Common myeloid progenitor, CD34-positive (primary cell): ENCODE measurements at regions not wholly inside any gene's neighbourhood (a gene's known extent, or its start where the extent isn't known, plus 50 kb on each side); places are given as distances from the start of the nearest gene placed in this dataset.

Experiments
- CTCF ChIA-PET: fragments of 350-600 bp; sonication (Branson Sonifier 250); formaldehyde crosslinking; loops from one replicate; lab custom pipeline; 2021; ENCODE audit warnings: antibody characterized with exemption; lab: Charles Lee
- POLR2A ChIA-PET: fragments of 350-600 bp; sonication (Branson Sonifier 250); formaldehyde crosslinking; loops from one replicate; lab custom pipeline; 2021; ENCODE audit warnings: antibody characterized with exemption; lab: Charles Lee
- DNase-seq, 3 donors: peaks; one replicate each; pipeline versions ENCODE4 v3.0.0 to v3.0.0-alpha.2; 2013
- H3K27ac ChIP-seq, 2 experiments: 1 replicate in 1 of 2; 2 replicates in 1 of 2; pipeline ENCODE4 v1.7.0; 2013; ENCODE audit warnings: inconsistent platforms in 2 of 2, low read length in 2 of 2, mild to moderate bottlenecking in 2 of 2, low read depth in 1 of 2, moderate library complexity in 1 of 2; ENCODE audit not compliant: severe bottlenecking in 2 of 2, insufficient read depth in 1 of 2, poor library complexity in 1 of 2
- H3K27me3 ChIP-seq, 5 experiments: replicated peaks in 2 of 5; 1 replicate in 3 of 5; 2 replicates in 2 of 5; pipeline versions ENCODE4 v1.6.1 to v1.7.0; 2013; ENCODE audit warnings: low read length in 4 of 5, mild to moderate bottlenecking in 2 of 5, moderate library complexity in 2 of 5, inconsistent platforms in 1 of 5; ENCODE audit not compliant: insufficient read depth in 5 of 5, control insufficient read depth in 4 of 5
- H3K36me3 ChIP-seq, 4 experiments: 1 replicate in 2 of 4; 2 replicates in 2 of 4; pipeline versions ENCODE4 v1.6.1 to v1.7.0; 2013; ENCODE audit warnings: low read length in 3 of 4, control low read depth in 1 of 4, mild to moderate bottlenecking in 1 of 4; ENCODE audit not compliant: control insufficient read depth in 4 of 4, insufficient read depth in 4 of 4
- H3K4me1 ChIP-seq, 4 experiments: 1 replicate in 3 of 4; 2 replicates in 1 of 4; pipeline versions ENCODE4 v1.6.1 to v1.7.1; 2013; ENCODE audit warnings: low read length in 3 of 4, mild to moderate bottlenecking in 3 of 4, control low read depth in 1 of 4, inconsistent platforms in 1 of 4, moderate library complexity in 1 of 4; ENCODE audit not compliant: control insufficient read depth in 4 of 4, insufficient read depth in 4 of 4; ENCODE audit errors: control extremely low read depth in 1 of 4
- H3K4me3 ChIP-seq, 7 experiments: 1 replicate in 4 of 7; 2 replicates in 3 of 7; pipeline versions ENCODE4 v1.5.1 to v1.7.0; 2013; ENCODE audit warnings: mild to moderate bottlenecking in 7 of 7, low read length in 6 of 7, moderate library complexity in 6 of 7, inconsistent platforms in 2 of 7, low read depth in 2 of 7, control low read depth in 1 of 7; ENCODE audit not compliant: insufficient read depth in 4 of 7, control insufficient read depth in 1 of 7; ENCODE audit errors: extremely low read depth in 1 of 7
- H3K9me3 ChIP-seq, 5 experiments: 1 replicate in 4 of 5; 2 replicates in 1 of 5; pipeline versions ENCODE4 v1.6.1 to v1.7.1; 2013; ENCODE audit warnings: low read length in 4 of 5, mild to moderate bottlenecking in 2 of 5, inconsistent platforms in 1 of 5, low read depth in 1 of 5, moderate library complexity in 1 of 5; ENCODE audit not compliant: control insufficient read depth in 4 of 5, insufficient read depth in 2 of 5; ENCODE audit errors: control extremely low read depth in 1 of 5
- WGBS: methylation state at CpG from one replicate; pipeline ENCODE4 v1.1.5; 2013; ENCODE audit not compliant: insufficient coverage; 5-methylcytosine and 5-hydroxymethylcytosine counted together

DNA sequence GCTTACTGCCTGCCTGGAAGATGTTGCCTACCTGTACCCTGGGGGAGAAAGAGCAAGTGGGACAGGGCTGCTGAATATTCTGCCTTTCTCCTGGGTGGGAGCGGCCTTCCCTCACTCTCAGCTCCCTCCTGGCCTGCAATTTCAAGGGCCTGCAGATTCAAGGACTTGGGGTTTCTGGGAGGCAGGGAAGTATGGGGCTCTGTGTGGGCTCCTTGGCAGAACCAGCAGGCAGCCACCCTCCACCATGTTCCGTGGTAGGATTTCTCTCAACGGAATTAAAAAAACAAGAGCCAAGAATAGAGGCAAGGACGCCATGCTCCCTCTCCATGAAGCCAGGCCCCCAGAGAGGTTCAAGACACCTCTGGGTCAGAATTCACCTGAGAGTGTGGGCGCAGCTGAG, 127.7 kb downstream of the NAV1 start:
- no peak for DNase-seq
- POLR2A ChIA-PET: no interaction called here
- Histone ChIP-seq H3K36me3 (peaks cover 0 to 3% (median 0%) of the 10 kb centered on the region in 4 experiments), H3K9me3 (no peaks in the 10 kb centered on the region), H3K4me1 (peaks cover 0 to 2% (median 0%) of the 10 kb centered on the region in 4 experiments), H3K4me3 (no peak overlapping the region), H3K27me3 (no peaks in the 10 kb centered on the region), H3K27ac (no peak overlapping the region)
- WGBS: 97% methylated on average over 4 of the region's 5 CpGs
- CTCF ChIA-PET: interaction anchor here (2.8 kb wide), 1 partner anchor 42 kb away, joined by 8 read pairs; no protein-coding TSS in a partner anchor

DNA sequence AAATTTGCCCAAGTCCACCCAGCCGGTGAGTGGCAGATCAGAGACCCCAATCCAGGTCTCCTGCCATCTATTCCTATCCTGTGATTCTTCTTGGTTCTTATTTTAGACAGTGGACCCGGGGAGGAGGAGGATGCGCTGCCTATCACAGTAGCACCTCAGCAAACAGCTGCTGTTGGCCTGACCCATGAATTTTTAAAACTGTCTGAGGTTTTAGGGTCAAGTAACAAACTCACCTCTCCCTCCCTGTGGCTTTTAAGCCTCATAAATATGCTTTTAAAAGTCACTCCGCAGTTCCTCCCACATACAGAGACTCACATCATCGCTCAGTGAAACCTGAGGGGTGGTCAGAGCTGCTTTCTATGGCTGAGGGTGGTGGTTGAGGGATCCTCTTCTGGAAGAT, 128.6 kb downstream of the NAV1 start:
- peaks cover 0 to 3% (median 0%) of the 10 kb centered on the region in 4 experiments for H3K36me3 ChIP-seq
- ChIA-PET CTCF (interaction anchor here (1.0 to 2.8 kb wide), 2 partner anchors 16 to 42 kb away, joined by 3 to 8 read pairs; no protein-coding TSS in a partner anchor), POLR2A (no interaction called here)
- H3K4me3 ChIP-seq: no peak overlapping the region
- peaks cover under 1 to 10% (median 3%) of the 10 kb centered on the region in 4 experiments for H3K4me1 ChIP-seq
- no peaks in the 10 kb centered on the region for H3K9me3 ChIP-seq
- H3K27ac ChIP-seq: no peak overlapping the region
- no peak for DNase-seq
- WGBS: 93% methylated on average over 3 of the region's 5 CpGs
- H3K27me3 ChIP-seq: no peaks in the 10 kb centered on the region

- Histone ChIP-seq H3K36me3 (no peaks in the 10 kb centered on the region), H3K4me3 (no peak overlapping the region), H3K9me3 (no peaks in the 10 kb centered on the region), H3K4me1 (peaks cover 3 to 32% (median 23%) of the 10 kb centered on the region in 4 experiments), H3K27ac (no peak overlapping the region), H3K27me3 (no peaks in the 10 kb centered on the region)
- ChIA-PET CTCF (interaction anchor here (0.8 to 1.3 kb wide), 2 partner anchors 42 to 90 kb away, joined by 3 to 4 read pairs; no protein-coding TSS in a partner anchor), POLR2A (no interaction called here)
- 83% methylated on average over 1 of the region's 1 CpG for WGBS
- DNase-seq: no peak
Observed at GRCh38 chr1:201670517-201670916, 131.6 kb downstream of the NAV1 start.

- 60% methylated on average over 3 of the region's 8 CpGs for WGBS
- H3K4me3 ChIP-seq: peak overlapping the region in 2 of 7 experiments; percentile 25 to 36
- H3K27ac ChIP-seq: no peak overlapping the region
- H3K27me3 ChIP-seq: no peaks in the 10 kb centered on the region
- H3K36me3 ChIP-seq: no peaks in the 10 kb centered on the region
- ChIA-PET POLR2A (no interaction called here), CTCF (interaction anchor here (0.6 to 1.4 kb wide), 4 partner anchors 11 to 142 kb away, joined by 3 to 4 read pairs (median 3); no protein-coding TSS in a partner anchor)
- no peaks in the 10 kb centered on the region for H3K9me3 ChIP-seq
- H3K4me1 ChIP-seq: peaks cover 3 to 49% (median 36%) of the 10 kb centered on the region in 4 experiments
- DNase-seq: no peak
Observed at GRCh38 chr1:201672685-201673084, 133.8 kb downstream of the NAV1 start.

- WGBS: 15% methylated on average over 8 of the region's 9 CpGs
- no peaks in the 10 kb centered on the region for H3K36me3 ChIP-seq
- DNase-seq: peak; percentile 36 to 87 (median 73)
- H3K27me3 ChIP-seq: no peaks in the 10 kb centered on the region
- ChIA-PET POLR2A (no interaction called here), CTCF (interaction anchor here (0.6 to 0.9 kb wide), 3 partner anchors 11 to 115 kb away, joined by 3 to 4 read pairs (median 3); no protein-coding TSS in a partner anchor)
- H3K27ac ChIP-seq: no peak overlapping the region
- H3K4me1 ChIP-seq: peaks cover 3 to 49% (median 36%) of the 10 kb centered on the region in 4 experiments
- no peaks in the 10 kb centered on the region for H3K9me3 ChIP-seq
- H3K4me3 ChIP-seq: peak overlapping the region in 3 of 7 experiments; percentile 22 to 36 (median 25)
Observed at GRCh38 chr1:201673093-201673492, 134.2 kb downstream of the NAV1 start.

GRCh38 chr1:201673915-201674314, 135.0 kb downstream of the NAV1 start:
- POLR2A ChIA-PET: no interaction called here

DNA sequence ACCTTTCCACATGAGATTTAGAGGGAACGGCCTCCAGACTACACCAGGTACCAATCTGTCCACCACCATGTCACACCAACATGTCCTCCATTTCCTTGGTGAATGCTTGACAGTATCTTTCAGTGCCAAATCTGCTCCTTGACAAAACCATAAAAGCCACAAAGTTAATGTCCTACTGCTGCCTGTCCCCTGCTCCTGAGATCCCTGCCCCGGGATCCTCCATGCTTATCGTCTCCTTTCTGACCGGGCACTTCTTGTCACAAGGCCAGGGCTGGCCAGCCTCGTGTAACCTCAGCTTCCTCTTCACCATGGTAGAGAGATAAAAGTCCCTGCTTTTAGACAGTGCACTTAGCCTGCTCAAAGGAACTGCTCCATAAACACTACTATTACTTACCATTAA, 136.2 kb downstream of the NAV1 start:
- Histone ChIP-seq H3K27ac (no peak overlapping the region), H3K27me3 (no peaks in the 10 kb centered on the region), H3K36me3 (no peaks in the 10 kb centered on the region), H3K4me3 (no peak overlapping the region), H3K9me3 (no peaks in the 10 kb centered on the region), H3K4me1 (peaks cover 3 to 49% (median 36%) of the 10 kb centered on the region in 4 experiments)
- POLR2A ChIA-PET: no interaction called here
- 4% methylated on average over 4 of the region's 5 CpGs for WGBS
- DNase-seq: peak; percentile 34 to 70 (median 49)
- CTCF ChIA-PET: interaction anchor here (1.0 to 1.6 kb wide), 2 partner anchors 22 to 118 kb away, joined by 3 to 4 read pairs; no protein-coding TSS in a partner anchor

More at GRCh38 chr1:201673915-201674314, 135.0 kb downstream of the NAV1 start:
- peaks cover 3 to 49% (median 36%) of the 10 kb centered on the region in 4 experiments for H3K4me1 ChIP-seq
- CTCF ChIA-PET: no interaction called here
- H3K27me3 ChIP-seq: no peaks in the 10 kb centered on the region
- H3K4me3 ChIP-seq: no peak overlapping the region
- H3K9me3 ChIP-seq: no peaks in the 10 kb centered on the region
- H3K27ac ChIP-seq: no peak overlapping the region
- 88% methylated on average over 5 of the region's 5 CpGs for WGBS
- no peak for DNase-seq
- no peaks in the 10 kb centered on the region for H3K36me3 ChIP-seq
